Keratinocyte (primary cell): ENCODE measurements at regions not wholly inside any gene's neighbourhood (a gene's known extent, or its start where the extent isn't known, plus 50 kb on each side); places are given as distances from the start of the nearest gene placed in this dataset.

Source experiments
- DNase-seq: peaks from one replicate; pipeline ENCODE4 v3.0.0-alpha.2; 2011; ENCODE audit warnings: low read depth, missing footprints, low spot score
- FAIRE-seq: peaks from 2 replicates; lab custom pipeline; 2011; peaks lifted over from hg19 to GRCh38; lab: Jason Lieb, UNC
- H2AFZ ChIP-seq: 2 replicates; pipeline ENCODE4 v1.6.0; 2012; ENCODE audit warnings: low read length, control low read depth, inconsistent platforms; ENCODE audit not compliant: control insufficient read depth
- H3K27ac ChIP-seq: 2 replicates; pipeline ENCODE4 v1.5.1; 2011; ENCODE audit warnings: low read length; ENCODE audit not compliant: control insufficient read depth, insufficient read depth
- H3K27me3 ChIP-seq: 3 replicates; pipeline ENCODE4 v1.6.0; 2011; ENCODE audit warnings: low read length; ENCODE audit not compliant: control insufficient read depth, insufficient read depth; ENCODE audit errors: extremely low read depth
- H3K36me3 ChIP-seq, 2 experiments: 2 replicates in 1 of 2; 3 replicates in 1 of 2; pipeline ENCODE4 v1.5.1; 2011; ENCODE audit warnings: low read length in 2 of 2, mild to moderate bottlenecking in 1 of 2; ENCODE audit not compliant: control insufficient read depth in 2 of 2, insufficient read depth in 2 of 2; ENCODE audit errors: extremely low read depth in 1 of 2
- H3K4me1 ChIP-seq: 3 replicates; pipeline ENCODE4 v1.5.1; 2011; ENCODE audit warnings: low read length; ENCODE audit not compliant: control insufficient read depth, insufficient read depth; ENCODE audit errors: extremely low read depth
- H3K4me2 ChIP-seq: 3 replicates; pipeline ENCODE4 v1.6.0; 2011; ENCODE audit warnings: low read depth, low read length; ENCODE audit not compliant: control insufficient read depth, insufficient read depth; ENCODE audit errors: extremely low read depth
- H3K4me3 ChIP-seq, 3 experiments: fragments of 200-600 bp in 1 of 3; sonication (generic) in 1 of 3; 2 replicates in 2 of 3; 3 replicates in 1 of 3; pipeline ENCODE4 v1.5.1; 2011 to 2016; ENCODE audit warnings: low read length in 3 of 3, mild to moderate bottlenecking in 3 of 3, control low read depth in 2 of 3, inconsistent platforms in 1 of 3, low read depth in 1 of 3, mixed read lengths in 1 of 3, mixed run types in 1 of 3, moderate library complexity in 1 of 3; ENCODE audit not compliant: control insufficient read depth in 2 of 3, insufficient read depth in 2 of 3; ENCODE audit errors: extremely low read depth in 1 of 3
- H3K79me2 ChIP-seq: 2 replicates; pipeline ENCODE4 v1.6.0; 2012; ENCODE audit warnings: low read length; ENCODE audit not compliant: control insufficient read depth, insufficient read depth
- H3K9ac ChIP-seq: 3 replicates; pipeline ENCODE4 v1.6.0; 2011; ENCODE audit warnings: low read length; ENCODE audit not compliant: control insufficient read depth, insufficient read depth; ENCODE audit errors: extremely low read depth
- H3K9me1 ChIP-seq: 3 replicates; pipeline ENCODE4 v1.6.0; 2011; ENCODE audit warnings: low read length; ENCODE audit not compliant: control insufficient read depth, insufficient read depth; ENCODE audit errors: extremely low read depth
- H3K9me3 ChIP-seq: 2 replicates; pipeline ENCODE4 v1.5.1; 2012; ENCODE audit warnings: low read depth, low read length; ENCODE audit not compliant: control insufficient read depth
- H4K20me1 ChIP-seq: 3 replicates; pipeline ENCODE4 v1.6.0; 2011; ENCODE audit warnings: low read length; ENCODE audit not compliant: control insufficient read depth, insufficient read depth; ENCODE audit errors: extremely low read depth
- EZH2 ChIP-seq: IDR thresholded peaks from one replicate; pipeline ENCODE4 v1.6.1; 2012; ENCODE audit warnings: inconsistent platforms, mild to moderate bottlenecking, low read length, moderate library complexity
- dilution Hi-C: fragments of 300-500 bp; cut with MboI; formaldehyde crosslinking; loops from one replicate; pipeline ENCODE4 v1.7.0; 2020; ENCODE audit warnings: low sequenced_read_pairs; ENCODE audit not compliant: extremely low pct_ligation_motif_present
- TF ChIP-seq, protein P1 (sequence below), 3 experiments: IDR thresholded peaks in 1 of 3; conservative IDR thresholded peaks in 1 of 3; optimal IDR thresholded peaks in 1 of 3; 2 replicates in 2 of 3; 3 replicates in 1 of 3; pipeline versions ENCODE3 to v1.5.1; 2011; ENCODE audit warnings: low read length in 3 of 3, mild to moderate bottlenecking in 3 of 3, moderate library complexity in 2 of 3, control low read depth in 1 of 3, inconsistent platforms in 1 of 3; ENCODE audit not compliant: insufficient read depth in 2 of 3; ENCODE audit errors: extremely low read depth in 1 of 3

DNA sequence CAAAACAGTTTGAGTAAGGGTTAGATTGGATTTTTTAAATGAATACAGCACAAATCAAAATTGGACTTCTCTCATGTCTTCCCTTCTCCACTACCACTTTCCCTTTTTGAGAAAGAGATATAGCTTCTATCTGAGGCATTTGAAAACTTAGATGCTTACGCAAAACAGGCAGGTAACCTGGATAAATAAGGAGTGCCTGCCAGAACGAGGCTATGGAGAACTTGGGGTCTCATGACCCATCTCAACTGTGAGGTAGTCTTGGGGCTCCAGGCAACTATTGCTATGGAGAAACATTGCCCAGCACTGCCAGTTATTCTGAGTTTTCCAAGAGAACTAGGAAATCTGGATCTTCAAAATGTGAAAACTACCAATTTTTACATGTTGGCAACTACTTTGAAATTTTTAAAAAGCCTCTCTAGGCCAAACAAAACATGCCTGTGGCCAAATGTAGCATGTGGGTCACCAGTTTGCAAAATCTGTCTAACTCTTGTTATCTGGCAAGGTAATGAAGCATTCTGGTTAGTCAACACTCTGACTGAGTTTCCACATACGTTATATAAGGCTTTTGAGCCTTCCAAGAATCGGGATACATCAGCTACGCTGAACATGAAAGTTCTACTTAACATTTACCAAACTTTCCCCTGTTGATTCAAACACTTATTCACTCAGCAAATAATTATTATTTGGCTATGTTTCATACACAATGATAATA lies 752.7 kb downstream of the KCNA4 start:
- no peak overlapping the region for H3K4me3 ChIP-seq
- H4K20me1 ChIP-seq: no peaks in the 10 kb centered on the region
- no peaks in the 10 kb centered on the region for H3K4me1 ChIP-seq
- no peaks in the 10 kb centered on the region for H3K27me3 ChIP-seq
- TF ChIP-seq, protein P1, sequence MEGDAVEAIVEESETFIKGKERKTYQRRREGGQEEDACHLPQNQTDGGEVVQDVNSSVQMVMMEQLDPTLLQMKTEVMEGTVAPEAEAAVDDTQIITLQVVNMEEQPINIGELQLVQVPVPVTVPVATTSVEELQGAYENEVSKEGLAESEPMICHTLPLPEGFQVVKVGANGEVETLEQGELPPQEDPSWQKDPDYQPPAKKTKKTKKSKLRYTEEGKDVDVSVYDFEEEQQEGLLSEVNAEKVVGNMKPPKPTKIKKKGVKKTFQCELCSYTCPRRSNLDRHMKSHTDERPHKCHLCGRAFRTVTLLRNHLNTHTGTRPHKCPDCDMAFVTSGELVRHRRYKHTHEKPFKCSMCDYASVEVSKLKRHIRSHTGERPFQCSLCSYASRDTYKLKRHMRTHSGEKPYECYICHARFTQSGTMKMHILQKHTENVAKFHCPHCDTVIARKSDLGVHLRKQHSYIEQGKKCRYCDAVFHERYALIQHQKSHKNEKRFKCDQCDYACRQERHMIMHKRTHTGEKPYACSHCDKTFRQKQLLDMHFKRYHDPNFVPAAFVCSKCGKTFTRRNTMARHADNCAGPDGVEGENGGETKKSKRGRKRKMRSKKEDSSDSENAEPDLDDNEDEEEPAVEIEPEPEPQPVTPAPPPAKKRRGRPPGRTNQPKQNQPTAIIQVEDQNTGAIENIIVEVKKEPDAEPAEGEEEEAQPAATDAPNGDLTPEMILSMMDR (optimal IDR thresholded peaks at IDR 0.05 in 1 of 3, IDR thresholded peaks at IDR 0.05 in 1 of 3, conservative IDR thresholded peaks at IDR 0.05 in 1 of 3; ENCODE audit: extremely low read depth in 1 of 3, insufficient read depth in 2 of 3, low read length in 3 of 3): no peak
- no peak for TF ChIP-seq EZH2
- DNase-seq (no peak), FAIRE-seq (no peak)
- no peaks in the 10 kb centered on the region for H3K9me1 ChIP-seq
- no peaks in the 10 kb centered on the region for H3K79me2 ChIP-seq
- no peak overlapping the region for H3K4me2 ChIP-seq
- H3K27ac ChIP-seq: no peak overlapping the region
- H3K9ac ChIP-seq: no peak overlapping the region
- H2AFZ ChIP-seq: no peak overlapping the region
- H3K9me3 ChIP-seq: no peaks in the 10 kb centered on the region
- no peaks in the 10 kb centered on the region for H3K36me3 ChIP-seq
- dilution Hi-C loops: no loop called here

DNA sequence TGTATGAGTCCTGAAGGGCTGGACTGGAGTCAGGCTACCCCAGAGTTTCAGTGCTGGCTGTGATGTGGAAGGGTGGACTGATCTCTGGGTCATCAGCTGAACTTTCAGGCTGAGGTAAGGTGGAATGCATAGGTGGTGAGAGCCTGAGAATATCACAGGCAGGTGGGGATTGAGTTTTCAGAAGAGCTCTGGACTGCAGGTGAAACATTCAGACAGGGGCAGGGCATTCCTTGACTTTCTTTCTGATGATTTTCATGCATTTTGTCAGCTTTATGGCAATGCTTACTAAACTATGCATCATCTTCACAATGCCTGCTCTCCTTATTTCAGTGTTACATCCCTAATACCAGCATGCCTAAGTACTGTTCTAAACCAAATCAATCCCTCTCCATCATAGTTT lies 755.0 kb downstream of the KCNA4 start:
- Histone ChIP-seq H2AFZ (no peak overlapping the region), H3K4me1 (no peaks in the 10 kb centered on the region), H3K9ac (no peak overlapping the region), H3K27me3 (no peaks in the 10 kb centered on the region), H3K9me3 (no peaks in the 10 kb centered on the region), H3K9me1 (no peaks in the 10 kb centered on the region), H3K79me2 (no peaks in the 10 kb centered on the region), H3K4me3 (no peak overlapping the region), H3K36me3 (no peaks in the 10 kb centered on the region), H4K20me1 (no peaks in the 10 kb centered on the region), H3K4me2 (no peak overlapping the region), H3K27ac (no peak overlapping the region)
- FAIRE-seq (no peak), DNase-seq (no peak)
- TF ChIP-seq, protein P1 (optimal IDR thresholded peaks at IDR 0.05 in 1 of 3, IDR thresholded peaks at IDR 0.05 in 1 of 3, conservative IDR thresholded peaks at IDR 0.05 in 1 of 3; ENCODE audit: extremely low read depth in 1 of 3, insufficient read depth in 2 of 3, low read length in 3 of 3): no peak
- TF ChIP-seq EZH2: no peak
- dilution Hi-C loops: no loop called here
